Neural cell (in vitro differentiated cells): ENCODE measurements at regions not wholly inside any gene's neighbourhood (a gene's known extent, or its start where the extent isn't known, plus 50 kb on each side); places are given as distances from the start of the nearest gene placed in this dataset.

Source experiments
- H2AFZ ChIP-seq: fragments of 200-600, 300-800 bp; sonication (generic), shearing (Covaris generic); 2 replicates; pipeline ENCODE4 v1.6.0; 2014; ENCODE audit warnings: low read depth, mild to moderate bottlenecking, antibody characterized with exemption, low read length, moderate library complexity
- H3F3A ChIP-seq: fragments of 200-600 bp; shearing (Covaris generic); 2 replicates; pipeline ENCODE4 v1.6.1; 2016; ENCODE audit warnings: mild to moderate bottlenecking, moderate library complexity, mixed read lengths, antibody characterized with exemption, low read length; ENCODE audit not compliant: insufficient read depth, poor library complexity, severe bottlenecking
- H3K27ac ChIP-seq: fragments of 200-600, 300-800 bp; sonication (generic), shearing (Covaris generic); 2 replicates; pipeline ENCODE4 v1.5.1; 2014; ENCODE audit warnings: mild to moderate bottlenecking, low read length, moderate library complexity
- H3K27me3 ChIP-seq: fragments of 300-800, 200-600 bp; sonication (generic), shearing (Covaris generic); 2 replicates; pipeline ENCODE4 v1.6.0; 2014; ENCODE audit warnings: mild to moderate bottlenecking, low read depth, low read length, moderate library complexity; ENCODE audit not compliant: insufficient read depth
- H3K36me3 ChIP-seq: fragments of 300-800, 200-600 bp; sonication (generic), shearing (Covaris generic); 2 replicates; pipeline ENCODE4 v1.5.1; 2014; ENCODE audit warnings: mild to moderate bottlenecking, antibody characterized with exemption, low read length, moderate library complexity; ENCODE audit not compliant: insufficient read depth
- H3K4me2 ChIP-seq: fragments of 300-800, 200-600 bp; sonication (generic), shearing (Covaris generic); 2 replicates; pipeline ENCODE4 v1.6.0; 2014; ENCODE audit warnings: mild to moderate bottlenecking, low read length
- H3K4me3 ChIP-seq: fragments of 300-800, 200-600 bp; sonication (generic), shearing (Covaris generic); 2 replicates; pipeline ENCODE4 v1.5.1; 2014; ENCODE audit warnings: mild to moderate bottlenecking, low read length, moderate library complexity
- H3K79me2 ChIP-seq: fragments of 200-600 bp; shearing (Covaris generic); replicated peaks from 2 replicates; pipeline ENCODE4 v1.6.0; 2014; ENCODE audit warnings: mild to moderate bottlenecking, low read length, moderate library complexity; ENCODE audit not compliant: insufficient read depth
- H3K9ac ChIP-seq: fragments of 300-800, 200-600 bp; sonication (generic), shearing (Covaris generic); 2 replicates; pipeline ENCODE4 v1.6.1; 2016; ENCODE audit warnings: mild to moderate bottlenecking, low read length, mixed read lengths
- H3K9me2 ChIP-seq: fragments of 200-600 bp; shearing (Covaris generic); 2 replicates; pipeline ENCODE4 v1.6.1; 2016; ENCODE audit warnings: mild to moderate bottlenecking, low read length, mixed read lengths; ENCODE audit not compliant: insufficient read depth
- H3K9me3 ChIP-seq: fragments of 200-600, 300-800 bp; sonication (generic), shearing (Covaris generic); 2 replicates; pipeline ENCODE4 v1.6.1; 2016; ENCODE audit warnings: mild to moderate bottlenecking, mixed run types, low read length, moderate library complexity, mixed read lengths
- H4K20me1 ChIP-seq: fragments of 200-600 bp; shearing (Covaris generic); 2 replicates; pipeline ENCODE4 v1.6.1; 2016; ENCODE audit warnings: mild to moderate bottlenecking, mixed run types; ENCODE audit not compliant: insufficient read depth
- CTCF ChIP-seq: fragments of 450-650 bp; IDR thresholded peaks from 2 replicates; pipeline ENCODE4 v1.5.1; 2014; ENCODE audit warnings: antibody characterized with exemption, mild to moderate bottlenecking, moderate library complexity; ENCODE audit not compliant: poor library complexity, severe bottlenecking
- EP300 ChIP-seq: fragments of 450-650 bp; conservative IDR thresholded peaks from 2 replicates; pipeline ENCODE4 v1.6.1; 2014; ENCODE audit warnings: antibody characterized with exemption, mild to moderate bottlenecking, moderate library complexity; ENCODE audit not compliant: poor library complexity, severe bottlenecking
- EZH2 ChIP-seq: fragments of 200-600, 300-800 bp; shearing (Covaris generic), sonication (generic); IDR thresholded peaks from 2 replicates; pipeline ENCODE4 v1.6.1; 2014; ENCODE audit warnings: antibody characterized with exemption, low read length, borderline replicate concordance, mild to moderate bottlenecking; ENCODE audit not compliant: insufficient read depth, poor library complexity, severe bottlenecking
- MXI1 ChIP-seq: fragments of 450-650 bp; conservative IDR thresholded peaks from 2 replicates; pipeline ENCODE4 v1.6.1; 2014; ENCODE audit warnings: antibody characterized with exemption, mild to moderate bottlenecking; ENCODE audit not compliant: poor library complexity, severe bottlenecking
- POLR2AphosphoS5 ChIP-seq: IDR thresholded peaks from 2 replicates; pipeline ENCODE4 v1.6.1; 2012
- RAD21 ChIP-seq: fragments of 450-650 bp; conservative IDR thresholded peaks from 2 replicates; pipeline ENCODE4 v1.6.1; 2014; ENCODE audit warnings: antibody characterized with exemption, mild to moderate bottlenecking, moderate library complexity
- REST ChIP-seq: IDR thresholded peaks from 2 replicates; pipeline ENCODE4 v1.6.1; 2012; ENCODE audit warnings: borderline replicate concordance
- SMC3 ChIP-seq: fragments of 450-650 bp; conservative IDR thresholded peaks from 2 replicates; pipeline ENCODE4 v1.6.1; 2014; ENCODE audit warnings: antibody characterized with exemption, mild to moderate bottlenecking, moderate library complexity; ENCODE audit not compliant: poor library complexity
- TAF1 ChIP-seq: IDR thresholded peaks from 2 replicates; pipeline ENCODE4 v1.6.1; 2012; ENCODE audit warnings: low read depth

GRCh38 chr1:96580920-96581319 is 140.7 kb upstream of the PTBP2 start:
- H3K27ac ChIP-seq = no peak overlapping the region
- H3K36me3 ChIP-seq = no peaks in the 10 kb centered on the region
- H2AFZ ChIP-seq = no peak overlapping the region
- no peak overlapping the region for H3K4me2 ChIP-seq
- H3K27me3 ChIP-seq = no peaks in the 10 kb centered on the region
- H3K9me3 ChIP-seq = no peaks in the 10 kb centered on the region
- H3K79me2 ChIP-seq = no peaks in the 10 kb centered on the region
- no peaks in the 10 kb centered on the region for H4K20me1 ChIP-seq
- no peak for TF ChIP-seq EZH2
- no peaks in the 10 kb centered on the region for H3K9me2 ChIP-seq
- no peak overlapping the region for H3K4me3 ChIP-seq
- no peaks in the 10 kb centered on the region for H3F3A ChIP-seq
- no peak overlapping the region for H3K9ac ChIP-seq

GRCh38 chr1:96581772-96582171 is 139.8 kb upstream of the PTBP2 start:
- H2AFZ ChIP-seq = no peak overlapping the region
- no peaks in the 10 kb centered on the region for H4K20me1 ChIP-seq
- no peaks in the 10 kb centered on the region for H3K36me3 ChIP-seq
- TF ChIP-seq TAF1 (no peak), EP300 (no peak)
- no peak overlapping the region for H3K4me3 ChIP-seq
- no peaks in the 10 kb centered on the region for H3K79me2 ChIP-seq
- no peaks in the 10 kb centered on the region for H3K9me3 ChIP-seq
- H3K27me3 ChIP-seq = no peaks in the 10 kb centered on the region
- no peaks in the 10 kb centered on the region for H3K9me2 ChIP-seq
- H3K4me2 ChIP-seq = no peak overlapping the region
- no peaks in the 10 kb centered on the region for H3F3A ChIP-seq
- no peak overlapping the region for H3K9ac ChIP-seq
- H3K27ac ChIP-seq = no peak overlapping the region

GRCh38 chr1:96583903-96584302 is 137.7 kb upstream of the PTBP2 start:
- no peak overlapping the region for H3K27ac ChIP-seq
- H3K4me2 ChIP-seq = no peak overlapping the region
- H3K9me2 ChIP-seq = no peaks in the 10 kb centered on the region
- H3K36me3 ChIP-seq = no peaks in the 10 kb centered on the region
- H4K20me1 ChIP-seq = no peaks in the 10 kb centered on the region
- H3K79me2 ChIP-seq = no peaks in the 10 kb centered on the region
- H3F3A ChIP-seq = no peaks in the 10 kb centered on the region
- H3K27me3 ChIP-seq = no peaks in the 10 kb centered on the region
- no peak overlapping the region for H3K4me3 ChIP-seq
- no peak overlapping the region for H3K9ac ChIP-seq
- H3K9me3 ChIP-seq = no peaks in the 10 kb centered on the region
- no peak overlapping the region for H2AFZ ChIP-seq
- no peak for TF ChIP-seq POLR2AphosphoS5
- no peak for TF ChIP-seq MXI1
- TF ChIP-seq SMC3 = no peak
- no peak for TF ChIP-seq EP300
- TF ChIP-seq EZH2 = no peak
- no peak for TF ChIP-seq TAF1
- TF ChIP-seq CTCF = no peak
- TF ChIP-seq REST = no peak
- TF ChIP-seq RAD21 = no peak
